Neuron (in vitro differentiated cells): ENCODE measurements at regions not wholly inside any gene's neighbourhood (a gene's known extent, or its start where the extent isn't known, plus 50 kb on each side); places are given as distances from the start of the nearest gene placed in this dataset.

Experiments used
- H2AFZ ChIP-seq: one replicate; pipeline ENCODE4 v1.6.1; 2013; ENCODE audit warnings: low read depth, mild to moderate bottlenecking, inconsistent platforms, low read length, moderate library complexity
- H3K27me3 ChIP-seq: one replicate; pipeline ENCODE4 v1.6.1; 2013; ENCODE audit warnings: low read length; ENCODE audit not compliant: insufficient read depth
- H3K36me3 ChIP-seq: one replicate; pipeline ENCODE4 v1.6.1; 2013; ENCODE audit warnings: low read length; ENCODE audit not compliant: insufficient read depth
- H3K4me1 ChIP-seq: one replicate; pipeline ENCODE4 v1.6.1; 2013; ENCODE audit warnings: low read length; ENCODE audit not compliant: insufficient read depth
- H3K4me3 ChIP-seq: 2 replicates; pipeline ENCODE4 v1.5.1; 2013; ENCODE audit warnings: mild to moderate bottlenecking, low read length, moderate library complexity
- H3K9me3 ChIP-seq: one replicate; pipeline ENCODE4 v1.6.1; 2013; ENCODE audit warnings: low read length

DNA sequence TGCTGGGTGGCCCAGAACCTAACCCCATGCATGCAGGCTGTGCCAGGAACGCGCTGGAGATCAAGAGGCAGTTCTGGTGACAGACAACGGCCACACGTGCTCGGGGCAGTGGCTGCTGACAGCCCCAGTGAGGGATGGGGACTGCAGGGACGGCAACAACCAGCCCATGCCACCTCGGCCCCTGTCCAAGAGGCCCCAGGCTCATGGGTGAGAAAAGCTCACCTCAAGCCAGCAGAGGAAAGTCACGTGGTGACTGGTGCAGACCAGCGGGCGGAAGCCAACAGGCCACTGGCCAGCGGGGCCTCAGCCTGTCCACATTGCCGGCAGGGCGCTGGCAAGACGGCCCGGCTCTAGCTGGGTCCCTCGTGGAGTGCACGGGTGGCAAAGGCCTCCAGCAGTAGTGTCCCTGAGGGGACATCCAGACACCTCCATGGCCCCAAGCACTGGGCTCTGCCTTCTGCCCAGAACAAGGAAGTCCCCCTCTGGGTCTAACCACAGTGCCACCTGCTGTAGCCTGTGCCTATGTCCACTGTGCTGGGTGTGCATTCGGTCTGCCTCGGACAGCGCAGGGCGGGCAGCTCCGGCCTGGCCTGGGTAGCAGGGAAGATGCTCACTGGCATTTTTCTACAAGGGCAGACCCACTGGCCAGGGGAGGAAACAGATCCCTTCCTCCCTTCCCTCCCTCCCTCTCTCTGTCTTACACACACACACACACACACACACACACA, 134.1 kb downstream of the NCOR2 start:
- H3K27me3 ChIP-seq: no peaks in the 10 kb centered on the region
- H3K9me3 ChIP-seq: no peaks in the 10 kb centered on the region
- H3K4me3 ChIP-seq: no peak overlapping the region
- no peak overlapping the region for H2AFZ ChIP-seq
- peaks cover 34% of the 10 kb centered on the region for H3K4me1 ChIP-seq
- H3K36me3 ChIP-seq: peaks cover 7% of the 10 kb centered on the region

DNA sequence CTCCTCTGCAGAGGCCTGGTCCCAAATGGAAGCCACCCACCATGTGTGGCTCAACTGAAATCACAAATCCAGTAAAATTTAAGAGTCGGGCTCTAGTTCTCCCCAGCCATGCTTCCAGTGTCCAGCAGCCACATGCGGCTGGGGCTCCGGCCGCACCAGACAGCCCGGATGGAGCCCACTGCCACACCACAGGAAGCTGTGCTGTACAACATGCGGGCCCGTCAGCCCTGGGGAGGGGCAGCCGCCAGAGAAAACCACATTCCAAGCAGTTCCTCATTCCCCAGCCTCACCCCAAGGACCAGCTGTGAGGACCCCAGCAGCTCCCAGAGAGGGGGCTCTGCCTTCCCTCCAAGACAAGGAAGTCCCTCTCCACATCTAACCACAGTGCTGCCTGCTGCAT, 135.0 kb downstream of the NCOR2 start:
- Histone ChIP-seq H3K27me3 (no peaks in the 10 kb centered on the region), H3K4me1 (peaks cover 43% of the 10 kb centered on the region), H3K9me3 (no peaks in the 10 kb centered on the region), H3K4me3 (no peak overlapping the region), H3K36me3 (peaks cover 7% of the 10 kb centered on the region), H2AFZ (no peak overlapping the region)

DNA sequence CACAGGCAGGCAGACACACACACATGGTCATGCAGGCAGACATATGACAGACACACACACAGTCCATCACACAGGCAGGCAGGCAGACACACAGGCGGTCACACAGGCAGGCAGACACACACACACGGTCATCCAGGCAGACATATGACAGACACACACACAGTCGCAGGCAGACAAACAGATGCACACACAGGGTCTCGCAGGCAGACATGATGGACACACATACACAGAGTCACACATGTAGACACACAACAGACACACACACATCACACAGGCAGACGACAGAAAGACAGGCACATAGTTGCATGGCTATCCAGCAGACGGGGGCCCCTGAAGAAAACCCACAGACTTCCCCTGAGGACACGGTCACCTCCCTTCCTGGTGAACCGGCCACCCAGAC, 135.4 kb downstream of the NCOR2 start:
- Histone ChIP-seq H3K9me3 (no peaks in the 10 kb centered on the region), H3K4me1 (peaks cover 46% of the 10 kb centered on the region), H2AFZ (no peak overlapping the region), H3K36me3 (peaks cover 7% of the 10 kb centered on the region), H3K4me3 (no peak overlapping the region), H3K27me3 (no peaks in the 10 kb centered on the region)

DNA sequence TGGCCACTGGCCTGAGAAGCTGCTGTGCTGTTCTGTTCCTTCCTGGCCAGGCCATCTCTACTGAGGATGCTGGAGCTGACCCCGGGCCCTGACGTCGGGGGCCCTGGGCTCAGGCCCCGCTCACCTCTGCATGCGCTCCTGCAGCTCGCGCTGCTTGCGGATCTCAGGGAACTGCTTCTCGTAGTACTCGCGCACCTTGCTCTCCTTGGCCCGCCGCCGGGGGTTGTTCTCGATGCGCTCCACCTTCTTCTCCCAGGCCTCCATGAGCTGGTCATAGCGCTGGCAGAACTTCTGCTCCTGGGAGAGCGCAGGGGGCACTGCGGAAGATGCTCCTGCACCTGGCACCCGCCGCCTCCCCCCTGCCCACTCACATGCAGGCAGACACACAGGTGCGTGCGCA, 135.6 kb downstream of the RFLNA start:
- peaks cover 59% of the 10 kb centered on the region for H3K4me1 ChIP-seq
- H3K27me3 ChIP-seq: no peaks in the 10 kb centered on the region
- H2AFZ ChIP-seq: no peak overlapping the region
- no peaks in the 10 kb centered on the region for H3K9me3 ChIP-seq
- H3K4me3 ChIP-seq: no peak overlapping the region
- H3K36me3 ChIP-seq: peaks cover 17% of the 10 kb centered on the region

GRCh38 chr12:124429535-124429934, 134.6 kb downstream of the RFLNA start:
- Histone ChIP-seq H3K4me3 (no peak overlapping the region), H3K9me3 (no peaks in the 10 kb centered on the region), H3K36me3 (peaks cover 22% of the 10 kb centered on the region), H3K4me1 (peaks cover 51% of the 10 kb centered on the region), H3K27me3 (no peaks in the 10 kb centered on the region), H2AFZ (no peak overlapping the region)

DNA sequence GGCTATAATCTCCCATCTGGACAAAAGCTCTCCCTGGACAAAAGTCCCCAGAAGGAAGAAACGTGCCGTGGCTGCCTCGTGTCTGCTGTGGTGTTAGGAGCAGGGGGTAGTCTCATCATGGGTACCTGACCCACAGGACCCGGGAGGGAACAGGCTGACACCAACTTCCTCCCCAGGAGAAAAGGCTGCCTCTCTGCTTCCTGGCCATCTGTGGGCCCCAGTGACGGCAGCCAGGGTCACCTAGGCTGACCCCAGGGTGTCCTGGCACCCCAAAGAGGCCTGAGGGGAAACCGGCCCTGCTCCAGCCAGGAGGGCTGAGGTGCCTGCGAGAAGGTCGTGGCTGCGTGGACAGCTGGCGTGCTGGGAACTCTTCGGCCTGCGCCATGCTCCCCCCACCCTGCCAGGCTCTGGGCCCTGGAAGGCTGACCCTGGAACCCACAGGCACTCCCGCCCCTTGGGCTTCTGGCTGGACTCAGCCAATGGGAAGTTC, 133.9 kb downstream of the RFLNA start:
- H3K4me3 ChIP-seq: no peak overlapping the region
- no peaks in the 10 kb centered on the region for H3K27me3 ChIP-seq
- H2AFZ ChIP-seq: no peak overlapping the region
- no peaks in the 10 kb centered on the region for H3K9me3 ChIP-seq
- H3K36me3 ChIP-seq: peaks cover 24% of the 10 kb centered on the region
- H3K4me1 ChIP-seq: peaks cover 44% of the 10 kb centered on the region

DNA sequence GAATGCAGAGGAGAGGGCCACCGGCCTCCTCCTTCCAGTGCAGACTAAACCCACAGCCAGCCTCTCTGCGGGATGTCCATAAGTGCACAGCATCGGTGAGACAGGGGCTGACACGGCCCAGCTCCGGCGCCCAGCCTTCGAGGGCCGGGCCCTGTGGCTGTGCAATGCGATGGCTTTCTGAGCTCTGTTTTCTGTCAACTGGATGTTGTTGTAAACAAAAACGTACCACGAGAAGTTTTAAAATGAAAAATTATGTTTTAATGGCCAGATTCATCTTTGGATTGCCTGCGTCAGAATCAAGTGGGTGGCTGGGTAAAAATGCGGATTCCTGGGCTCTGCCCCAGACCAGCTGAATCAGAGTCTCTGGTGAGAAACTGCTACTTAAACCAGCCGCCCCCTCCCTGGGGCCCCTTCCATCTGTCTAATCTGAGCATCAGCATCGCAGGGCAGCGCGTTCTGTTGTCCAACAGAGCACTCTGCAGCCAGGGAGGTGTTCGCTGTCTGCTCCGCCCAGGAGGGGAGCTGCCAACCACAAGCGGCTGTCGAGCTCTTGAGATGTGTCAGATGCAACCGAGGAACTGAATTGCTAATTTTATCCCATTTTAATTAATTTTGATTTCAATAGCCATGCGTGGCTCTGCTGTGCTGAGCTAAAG, 133.4 kb downstream of the RFLNA start:
- Histone ChIP-seq H3K4me1 (peaks cover 39% of the 10 kb centered on the region), H3K9me3 (no peaks in the 10 kb centered on the region), H2AFZ (no peak overlapping the region), H3K27me3 (no peaks in the 10 kb centered on the region), H3K36me3 (peaks cover 24% of the 10 kb centered on the region), H3K4me3 (no peak overlapping the region)

- H3K4me3 ChIP-seq: no peak overlapping the region
- peaks cover 27% of the 10 kb centered on the region for H3K36me3 ChIP-seq
- H3K4me1 ChIP-seq: peaks cover 34% of the 10 kb centered on the region
- H3K9me3 ChIP-seq: no peaks in the 10 kb centered on the region
- no peak overlapping the region for H2AFZ ChIP-seq
- H3K27me3 ChIP-seq: no peaks in the 10 kb centered on the region
Measured at GRCh38 chr12:124426594-124427555, 132.0 kb downstream of the RFLNA start.

- Histone ChIP-seq H2AFZ (no peak overlapping the region), H3K36me3 (peaks cover 34% of the 10 kb centered on the region), H3K4me1 (peaks cover 34% of the 10 kb centered on the region), H3K27me3 (no peaks in the 10 kb centered on the region), H3K9me3 (no peaks in the 10 kb centered on the region), H3K4me3 (no peak overlapping the region)
Measured at GRCh38 chr12:124425667-124426066, 130.8 kb downstream of the RFLNA start.

GRCh38 chr12:124424516-124424905, 129.6 kb downstream of the RFLNA start:
- Histone ChIP-seq H3K36me3 (peaks cover 39% of the 10 kb centered on the region), H3K9me3 (peaks cover 3% of the 10 kb centered on the region), H2AFZ (no peak overlapping the region), H3K4me3 (no peak overlapping the region), H3K4me1 (peaks cover 34% of the 10 kb centered on the region), H3K27me3 (no peaks in the 10 kb centered on the region)

GRCh38 chr12:124423761-124424515, 129.0 kb downstream of the RFLNA start:
- Histone ChIP-seq H3K4me1 (peaks cover 31% of the 10 kb centered on the region), H3K9me3 (peaks cover 3% of the 10 kb centered on the region), H3K27me3 (no peaks in the 10 kb centered on the region), H3K4me3 (no peak overlapping the region), H2AFZ (no peak overlapping the region), H3K36me3 (peaks cover 45% of the 10 kb centered on the region)
